H9 (cell line): ENCODE measurements at regions not wholly inside any gene's neighbourhood (a gene's known extent, or its start where the extent isn't known, plus 50 kb on each side); places are given as distances from the start of the nearest gene placed in this dataset.

Source experiments
- DNase-seq: peaks from one replicate; pipeline ENCODE4 v3.0.0-alpha.2; 2017
- H2AFZ ChIP-seq: one replicate; pipeline ENCODE4 v1.6.1; 2013; ENCODE audit warnings: mild to moderate bottlenecking, low read length, control low read depth, moderate library complexity
- H2AK5ac ChIP-seq: 2 replicates; pipeline ENCODE4 v1.6.1; 2013; ENCODE audit warnings: low read length, control low read depth, mixed read lengths; ENCODE audit not compliant: insufficient read length
- H2BK120ac ChIP-seq: one replicate; pipeline ENCODE4 v1.6.1; 2013; ENCODE audit warnings: low read depth, mild to moderate bottlenecking, low read length, control low read depth, inconsistent platforms; ENCODE audit not compliant: poor library complexity, severe bottlenecking
- H2BK12ac ChIP-seq: 2 replicates; pipeline ENCODE4 v1.6.1; 2013; ENCODE audit warnings: low read length, control low read depth, mixed read lengths, low read depth; ENCODE audit not compliant: insufficient read length
- H2BK15ac ChIP-seq: 2 replicates; pipeline ENCODE4 v1.6.1; 2013; ENCODE audit warnings: low read depth, low read length, control low read depth
- H2BK20ac ChIP-seq: one replicate; pipeline ENCODE4 v1.6.1; 2013; ENCODE audit warnings: low read depth, mild to moderate bottlenecking, low read length, control low read depth, inconsistent platforms; ENCODE audit not compliant: poor library complexity, severe bottlenecking
- H2BK5ac ChIP-seq: 2 replicates; pipeline ENCODE4 v1.6.1; 2013; ENCODE audit warnings: low read length, control low read depth, mixed read lengths; ENCODE audit not compliant: insufficient read length
- H3K14ac ChIP-seq: 2 replicates; pipeline ENCODE4 v1.6.1; 2013; ENCODE audit warnings: low read length, control low read depth; ENCODE audit not compliant: insufficient read depth
- H3K18ac ChIP-seq: 2 replicates; pipeline ENCODE4 v1.6.1; 2013; ENCODE audit warnings: low read depth, mild to moderate bottlenecking, mixed read lengths, low read length, control low read depth; ENCODE audit not compliant: insufficient read length
- H3K23ac ChIP-seq: 2 replicates; pipeline ENCODE4 v1.6.1; 2013; ENCODE audit warnings: low read length, control low read depth, mixed read lengths, low read depth; ENCODE audit not compliant: insufficient read length
- H3K23me2 ChIP-seq: 2 replicates; pipeline ENCODE4 v1.6.1; 2013; ENCODE audit warnings: low read depth, mild to moderate bottlenecking, mixed read lengths, low read length, control low read depth; ENCODE audit not compliant: insufficient read length, poor library complexity, severe bottlenecking
- H3K27ac ChIP-seq: 2 replicates; pipeline ENCODE4 v1.5.1; 2013; ENCODE audit warnings: low read length, control low read depth, mixed read lengths, low read depth; ENCODE audit not compliant: insufficient read length
- H3K27me3 ChIP-seq: 2 replicates; pipeline ENCODE4 v1.6.1; 2013; ENCODE audit warnings: low read length, control low read depth, inconsistent platforms; ENCODE audit not compliant: insufficient read depth
- H3K4ac ChIP-seq: 2 replicates; pipeline ENCODE4 v1.6.1; 2013; ENCODE audit warnings: low read depth, mild to moderate bottlenecking, control low read depth, inconsistent platforms, low read length, moderate library complexity
- H3K4me1 ChIP-seq: 2 replicates; pipeline ENCODE4 v1.6.1; 2013; ENCODE audit warnings: low read length, control low read depth, inconsistent platforms; ENCODE audit not compliant: insufficient read depth
- H3K4me2 ChIP-seq: 2 replicates; pipeline ENCODE4 v1.6.1; 2013; ENCODE audit warnings: low read length, control low read depth, mixed read lengths; ENCODE audit not compliant: insufficient read length, insufficient read depth
- H3K56ac ChIP-seq: 2 replicates; pipeline ENCODE4 v1.6.1; 2013; ENCODE audit warnings: low read depth, mild to moderate bottlenecking, mixed read lengths, low read length, control low read depth; ENCODE audit not compliant: insufficient read length
- H3K79me1 ChIP-seq: 2 replicates; pipeline ENCODE4 v1.6.1; 2013; ENCODE audit warnings: low read depth, mild to moderate bottlenecking, moderate library complexity, low read length, control low read depth, inconsistent platforms; ENCODE audit not compliant: insufficient read depth, poor library complexity, severe bottlenecking
- H3K79me2 ChIP-seq: 2 replicates; pipeline ENCODE4 v1.6.1; 2013; ENCODE audit warnings: low read length, control low read depth, inconsistent platforms; ENCODE audit not compliant: insufficient read depth
- H3K9ac ChIP-seq: 2 replicates; pipeline ENCODE4 v1.6.1; 2013; ENCODE audit warnings: low read length, control low read depth, mixed read lengths; ENCODE audit not compliant: insufficient read length; ENCODE audit errors: extremely low read depth
- H3K9me3 ChIP-seq: one replicate; pipeline ENCODE4 v1.6.1; 2013; ENCODE audit warnings: low read depth, low read length, inconsistent platforms; ENCODE audit not compliant: control insufficient read depth
- H3T11ph ChIP-seq: one replicate; pipeline ENCODE4 v1.6.1; 2013; ENCODE audit warnings: mild to moderate bottlenecking, low read length, control low read depth, inconsistent platforms
- H4K20me1 ChIP-seq: one replicate; pipeline ENCODE4 v1.6.1; 2013; ENCODE audit not compliant: control insufficient read depth, insufficient read length, insufficient read depth
- H4K5ac ChIP-seq: 2 replicates; pipeline ENCODE4 v1.6.1; 2013; ENCODE audit warnings: low read depth, mild to moderate bottlenecking, mixed read lengths, low read length, control low read depth; ENCODE audit not compliant: insufficient read length
- H4K8ac ChIP-seq: replicated peaks from 2 replicates; pipeline ENCODE4 v1.6.1; 2013; ENCODE audit warnings: low read length, control low read depth, mixed read lengths, low read depth; ENCODE audit not compliant: insufficient read length
- H4K91ac ChIP-seq: 2 replicates; pipeline ENCODE4 v1.6.1; 2013; ENCODE audit warnings: low read depth, mild to moderate bottlenecking, moderate library complexity, mixed read lengths, low read length, control low read depth; ENCODE audit not compliant: insufficient read length
- H3K27ac Mint-ChIP-seq, 3 experiments: 2 replicates in 2 of 3; 3 replicates in 1 of 3; pipeline ENCODE4 v1.8.0; 2020 to 2021; ENCODE audit warnings: mixed read lengths in 3 of 3, mild to moderate bottlenecking in 1 of 3, moderate library complexity in 1 of 3
- H3K27me3 Mint-ChIP-seq: 2 replicates; pipeline ENCODE4 v1.8.0; 2021; ENCODE audit warnings: low read depth, mild to moderate bottlenecking, moderate library complexity, mixed read lengths
- H3K36me3 Mint-ChIP-seq, 3 experiments: 2 replicates in 2 of 3; 3 replicates in 1 of 3; pipeline ENCODE4 v1.8.0; 2020 to 2021; ENCODE audit warnings: low read depth in 3 of 3, mixed read lengths in 3 of 3; ENCODE audit not compliant: insufficient read depth in 1 of 3
- H3K4me1 Mint-ChIP-seq, 2 experiments: 2 replicates each; pipeline ENCODE4 v1.8.0; 2020; ENCODE audit warnings: mixed read lengths in 2 of 2
- H3K4me3 Mint-ChIP-seq, 2 experiments: 2 replicates in 1 of 2; 3 replicates in 1 of 2; pipeline ENCODE4 v1.8.0; 2020 to 2021; ENCODE audit warnings: mild to moderate bottlenecking in 2 of 2, mixed read lengths in 2 of 2, moderate library complexity in 1 of 2
- H3K9me3 Mint-ChIP-seq, 2 experiments: 2 replicates in 1 of 2; 3 replicates in 1 of 2; pipeline ENCODE4 v1.8.0; 2020; ENCODE audit warnings: mild to moderate bottlenecking in 2 of 2, mixed read lengths in 2 of 2, moderate library complexity in 1 of 2
- CTCF ChIP-seq: fragments of 200-600 bp; sonication (generic); conservative IDR thresholded peaks from 3 replicates; pipeline ENCODE4 v1.8.0; 2021; ENCODE audit warnings: antibody characterized with exemption, mild to moderate bottlenecking
- WGBS: extraction: QIAGEN DNeasy Blood & Tissue Kit; methylation state at CpG from one replicate; pipeline ENCODE4 v1.1.7; 2013; ENCODE audit warnings: missing lambda C conversion rate, low lambda C conversion rate, mixed read lengths; ENCODE audit not compliant: insufficient read length; ENCODE audit errors: extremely low coverage; 5-methylcytosine and 5-hydroxymethylcytosine counted together

GRCh38 chr5:98474782-98475181, 298.7 kb upstream of the RGMB start:
- TF ChIP-seq CTCF = no peak
- Histone ChIP-seq H2AK5ac (no peak overlapping the region), H2BK5ac (no peak overlapping the region), H3K23me2 (no peaks in the 10 kb centered on the region), H3K14ac (no peak overlapping the region), H3K79me2 (no peaks in the 10 kb centered on the region), H2BK20ac (no peak overlapping the region), H3K9me3 (no peaks in the 10 kb centered on the region), H2BK12ac (no peak overlapping the region), H3K4me2 (no peak overlapping the region), H2BK120ac (no peak overlapping the region), H4K20me1 (no peaks in the 10 kb centered on the region), H3K23ac (no peak overlapping the region), H2AFZ (no peak overlapping the region), H3T11ph (no peak overlapping the region), H4K91ac (no peak overlapping the region), H3K4me1 (no peaks in the 10 kb centered on the region), H3K27me3 (no peaks in the 10 kb centered on the region), H3K18ac (no peak overlapping the region), H3K9ac (no peak overlapping the region), H3K56ac (no peak overlapping the region), H3K79me1 (no peaks in the 10 kb centered on the region), H4K8ac (no peak overlapping the region), H4K5ac (no peak overlapping the region), H3K27ac (no peak overlapping the region), H2BK15ac (no peak overlapping the region), H3K4ac (no peak overlapping the region)
- no peak overlapping the region for H3K27ac Mint-ChIP-seq
- no peaks in the 10 kb centered on the region for H3K4me1 Mint-ChIP-seq
- no peak overlapping the region for H3K4me3 Mint-ChIP-seq
- no peak for DNase-seq
- H3K9me3 Mint-ChIP-seq = no peaks in the 10 kb centered on the region
- WGBS = no CpG with 5 or more reads among the region's 3 CpGs
- H3K27me3 Mint-ChIP-seq = no peaks in the 10 kb centered on the region; the same call in 1 of the 2 replicates
- no peaks in the 10 kb centered on the region for H3K36me3 Mint-ChIP-seq
